ENCODE measurements at regions not wholly inside any gene's neighbourhood (a gene's known extent, or its start where the extent isn't known, plus 50 kb on each side); places are given as distances from the start of the nearest gene placed in this dataset.
A peak's percentile ranks its signal among the peaks of the same experiment; 100 is the strongest.

DNA sequence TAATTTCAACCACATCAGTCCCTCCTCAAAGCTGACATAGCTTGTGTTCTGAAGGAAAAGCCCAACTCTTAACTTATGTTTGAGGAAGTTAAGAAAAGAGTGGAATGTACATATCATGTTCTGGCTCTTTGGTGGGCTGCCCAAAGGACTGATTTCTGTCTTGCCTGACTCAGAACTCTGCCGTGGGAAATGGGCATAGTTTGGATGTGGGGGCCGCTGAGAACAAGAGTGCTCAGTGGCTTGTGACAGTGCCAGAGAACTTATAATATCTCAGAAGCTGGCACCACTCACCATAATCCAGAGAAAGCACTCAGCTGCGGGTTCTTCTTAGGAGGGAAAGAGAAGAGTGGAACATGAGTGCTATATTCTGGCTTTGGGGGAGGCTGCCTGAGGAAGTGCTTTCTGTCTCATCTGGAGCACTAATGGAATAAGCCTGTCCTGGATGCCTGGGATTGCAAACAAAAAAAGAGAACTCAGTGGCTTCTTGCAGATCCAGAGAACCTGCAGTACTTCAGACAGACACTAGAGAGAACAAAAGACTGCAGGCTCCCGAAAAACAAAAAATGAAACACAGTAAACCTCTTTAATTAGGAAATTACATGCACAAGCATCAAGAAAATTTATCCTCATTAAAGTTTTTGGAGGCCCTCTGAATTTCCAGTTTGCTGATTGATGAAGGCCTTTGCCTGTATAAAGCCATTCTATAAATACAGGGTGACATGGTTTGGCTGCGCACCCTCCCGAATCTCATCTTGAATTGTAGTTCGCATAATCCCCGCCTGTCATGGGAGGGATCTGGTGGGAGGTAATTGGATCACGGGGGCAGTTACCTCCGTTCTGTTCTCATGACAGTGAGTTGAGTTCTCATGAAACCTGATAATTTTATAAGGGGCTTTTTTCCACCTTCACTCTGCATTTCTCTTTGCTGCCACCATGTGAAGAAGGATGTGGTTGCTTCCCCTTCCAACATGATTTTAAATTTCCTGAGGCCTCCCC, 207.0 kb downstream of the DMAC1 start:
- TF ChIP-seq, protein P1, sequence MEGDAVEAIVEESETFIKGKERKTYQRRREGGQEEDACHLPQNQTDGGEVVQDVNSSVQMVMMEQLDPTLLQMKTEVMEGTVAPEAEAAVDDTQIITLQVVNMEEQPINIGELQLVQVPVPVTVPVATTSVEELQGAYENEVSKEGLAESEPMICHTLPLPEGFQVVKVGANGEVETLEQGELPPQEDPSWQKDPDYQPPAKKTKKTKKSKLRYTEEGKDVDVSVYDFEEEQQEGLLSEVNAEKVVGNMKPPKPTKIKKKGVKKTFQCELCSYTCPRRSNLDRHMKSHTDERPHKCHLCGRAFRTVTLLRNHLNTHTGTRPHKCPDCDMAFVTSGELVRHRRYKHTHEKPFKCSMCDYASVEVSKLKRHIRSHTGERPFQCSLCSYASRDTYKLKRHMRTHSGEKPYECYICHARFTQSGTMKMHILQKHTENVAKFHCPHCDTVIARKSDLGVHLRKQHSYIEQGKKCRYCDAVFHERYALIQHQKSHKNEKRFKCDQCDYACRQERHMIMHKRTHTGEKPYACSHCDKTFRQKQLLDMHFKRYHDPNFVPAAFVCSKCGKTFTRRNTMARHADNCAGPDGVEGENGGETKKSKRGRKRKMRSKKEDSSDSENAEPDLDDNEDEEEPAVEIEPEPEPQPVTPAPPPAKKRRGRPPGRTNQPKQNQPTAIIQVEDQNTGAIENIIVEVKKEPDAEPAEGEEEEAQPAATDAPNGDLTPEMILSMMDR (conservative IDR thresholded peaks at IDR 0.05; ENCODE audit: low read length): 0 out of 2 replicates have a peak, but pooled peaks have one; percentile 18
- no peak for TF ChIP-seq EZH2phosphoT487 (IDR thresholded peaks at IDR 0.05; ENCODE audit: borderline replicate concordance, low read depth, low read length)
